Ishikawa (cell line): ENCODE measurements at regions not wholly inside any gene's neighbourhood (a gene's known extent, or its start where the extent isn't known, plus 50 kb on each side); places are given as distances from the start of the nearest gene placed in this dataset.

Experiments
- CREB1 ChIP-seq: IDR thresholded peaks from 2 replicates; pipeline ENCODE4 v1.6.1; 2012; ENCODE audit warnings: low read depth
- EP300 ChIP-seq: IDR thresholded peaks from 2 replicates; pipeline ENCODE4 v1.6.1; 2012; ENCODE audit warnings: borderline replicate concordance
- MAX ChIP-seq: IDR thresholded peaks from 2 replicates; pipeline ENCODE4 v1.6.1; 2012
- RAD21 ChIP-seq: IDR thresholded peaks from 2 replicates; pipeline ENCODE4 v1.6.1; 2012; ENCODE audit warnings: low read depth
- REST ChIP-seq: IDR thresholded peaks from 2 replicates; pipeline ENCODE4 v1.6.1; 2012; ENCODE audit warnings: low read depth, mild to moderate bottlenecking
- TF ChIP-seq, protein P1 (sequence below): IDR thresholded peaks from 2 replicates; pipeline ENCODE4 v1.6.1; 2012

GRCh38 chr5:25414742-25415141, 770.0 kb upstream of the CDH10 start:
- TF ChIP-seq EP300 (no peak), RAD21 (no peak), CREB1 (no peak), REST (no peak), MAX (no peak)
- TF ChIP-seq, protein P1, sequence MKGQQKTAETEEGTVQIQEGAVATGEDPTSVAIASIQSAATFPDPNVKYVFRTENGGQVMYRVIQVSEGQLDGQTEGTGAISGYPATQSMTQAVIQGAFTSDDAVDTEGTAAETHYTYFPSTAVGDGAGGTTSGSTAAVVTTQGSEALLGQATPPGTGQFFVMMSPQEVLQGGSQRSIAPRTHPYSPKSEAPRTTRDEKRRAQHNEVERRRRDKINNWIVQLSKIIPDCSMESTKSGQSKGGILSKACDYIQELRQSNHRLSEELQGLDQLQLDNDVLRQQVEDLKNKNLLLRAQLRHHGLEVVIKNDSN, result no peak
